ENCODE measurements at regions not wholly inside any gene's neighbourhood (a gene's known extent, or its start where the extent isn't known, plus 50 kb on each side); places are given as distances from the start of the nearest gene placed in this dataset.

- H3K27me3 Mint-ChIP-seq (ENCODE audit: unreplicated experiment) = peaks cover 4% of the 10 kb centered on the region
- DNase-seq (ENCODE audit: extremely low spot score, unreplicated experiment) = no peak
- no peak for TF ChIP-seq CTCF (IDR thresholded peaks at IDR 0.05)
- H3K27ac Mint-ChIP-seq (ENCODE audit: unreplicated experiment) = no peak overlapping the region
- no peak overlapping the region for H3K4me3 Mint-ChIP-seq (ENCODE audit: unreplicated experiment)
- peaks cover 17% of the 10 kb centered on the region for H3K4me1 Mint-ChIP-seq (ENCODE audit: unreplicated experiment)
- no peaks in the 10 kb centered on the region for H3K36me3 Mint-ChIP-seq (ENCODE audit: unreplicated experiment)
- H3K9me3 Mint-ChIP-seq (ENCODE audit: unreplicated experiment) = no peaks in the 10 kb centered on the region
These were observed 244.1 kb upstream of the STT3B start for GRCh38 chr3:31288641-31289100.

- no peak overlapping the region for H3K27ac Mint-ChIP-seq (ENCODE audit: unreplicated experiment)
- H3K9me3 Mint-ChIP-seq (ENCODE audit: unreplicated experiment) = no peaks in the 10 kb centered on the region
- H3K36me3 Mint-ChIP-seq (ENCODE audit: unreplicated experiment) = no peaks in the 10 kb centered on the region
- H3K27me3 Mint-ChIP-seq (ENCODE audit: unreplicated experiment) = peaks cover 9% of the 10 kb centered on the region
- DNase-seq (ENCODE audit: extremely low spot score, unreplicated experiment) = no peak
- H3K4me3 Mint-ChIP-seq (ENCODE audit: unreplicated experiment) = no peak overlapping the region
- no peak for TF ChIP-seq CTCF (IDR thresholded peaks at IDR 0.05)
- H3K4me1 Mint-ChIP-seq (ENCODE audit: unreplicated experiment) = peaks cover 17% of the 10 kb centered on the region
These were observed 243.1 kb upstream of the STT3B start for GRCh38 chr3:31289584-31289983.

GRCh38 chr3:31290046-31290445 is 242.7 kb upstream of the STT3B start:
- peaks cover 9% of the 10 kb centered on the region for H3K27me3 Mint-ChIP-seq (ENCODE audit: unreplicated experiment)
- no peak overlapping the region for H3K4me3 Mint-ChIP-seq (ENCODE audit: unreplicated experiment)
- peaks cover 17% of the 10 kb centered on the region for H3K4me1 Mint-ChIP-seq (ENCODE audit: unreplicated experiment)
- H3K36me3 Mint-ChIP-seq (ENCODE audit: unreplicated experiment) = no peaks in the 10 kb centered on the region
- TF ChIP-seq CTCF (IDR thresholded peaks at IDR 0.05) = no peak
- no peak for DNase-seq (ENCODE audit: extremely low spot score, unreplicated experiment)
- no peak overlapping the region for H3K27ac Mint-ChIP-seq (ENCODE audit: unreplicated experiment)
- H3K9me3 Mint-ChIP-seq (ENCODE audit: unreplicated experiment) = no peaks in the 10 kb centered on the region

- peaks cover 17% of the 10 kb centered on the region for H3K4me1 Mint-ChIP-seq (ENCODE audit: unreplicated experiment)
- no peak for TF ChIP-seq CTCF (IDR thresholded peaks at IDR 0.05)
- H3K9me3 Mint-ChIP-seq (ENCODE audit: unreplicated experiment) = no peaks in the 10 kb centered on the region
- H3K27me3 Mint-ChIP-seq (ENCODE audit: unreplicated experiment) = peaks cover 12% of the 10 kb centered on the region
- no peak for DNase-seq (ENCODE audit: extremely low spot score, unreplicated experiment)
- no peak overlapping the region for H3K4me3 Mint-ChIP-seq (ENCODE audit: unreplicated experiment)
- no peaks in the 10 kb centered on the region for H3K36me3 Mint-ChIP-seq (ENCODE audit: unreplicated experiment)
- H3K27ac Mint-ChIP-seq (ENCODE audit: unreplicated experiment) = no peak overlapping the region
These were observed 240.9 kb upstream of the STT3B start for GRCh38 chr3:31291818-31292217.

GRCh38 chr3:31294430-31295149 is 238.1 kb upstream of the STT3B start:
- H3K9me3 Mint-ChIP-seq (ENCODE audit: unreplicated experiment) = peaks cover 4% of the 10 kb centered on the region
- H3K4me3 Mint-ChIP-seq (ENCODE audit: unreplicated experiment) = no peak overlapping the region
- peaks cover 12% of the 10 kb centered on the region for H3K27me3 Mint-ChIP-seq (ENCODE audit: unreplicated experiment)
- no peak for TF ChIP-seq CTCF (IDR thresholded peaks at IDR 0.05)
- no peak for DNase-seq (ENCODE audit: extremely low spot score, unreplicated experiment)
- H3K4me1 Mint-ChIP-seq (ENCODE audit: unreplicated experiment) = peaks cover 5% of the 10 kb centered on the region
- no peak overlapping the region for H3K27ac Mint-ChIP-seq (ENCODE audit: unreplicated experiment)
- H3K36me3 Mint-ChIP-seq (ENCODE audit: unreplicated experiment) = no peaks in the 10 kb centered on the region

Data from osteocyte (in vitro differentiated cells).